ENCODE measurements at regions not wholly inside any gene's neighbourhood (a gene's known extent, or its start where the extent isn't known, plus 50 kb on each side); places are given as distances from the start of the nearest gene placed in this dataset.

- no peak overlapping the region for H3K4me3 ChIP-seq (replicated peaks; ENCODE audit: low read depth, low read length)
- TF ChIP-seq, protein P1, sequence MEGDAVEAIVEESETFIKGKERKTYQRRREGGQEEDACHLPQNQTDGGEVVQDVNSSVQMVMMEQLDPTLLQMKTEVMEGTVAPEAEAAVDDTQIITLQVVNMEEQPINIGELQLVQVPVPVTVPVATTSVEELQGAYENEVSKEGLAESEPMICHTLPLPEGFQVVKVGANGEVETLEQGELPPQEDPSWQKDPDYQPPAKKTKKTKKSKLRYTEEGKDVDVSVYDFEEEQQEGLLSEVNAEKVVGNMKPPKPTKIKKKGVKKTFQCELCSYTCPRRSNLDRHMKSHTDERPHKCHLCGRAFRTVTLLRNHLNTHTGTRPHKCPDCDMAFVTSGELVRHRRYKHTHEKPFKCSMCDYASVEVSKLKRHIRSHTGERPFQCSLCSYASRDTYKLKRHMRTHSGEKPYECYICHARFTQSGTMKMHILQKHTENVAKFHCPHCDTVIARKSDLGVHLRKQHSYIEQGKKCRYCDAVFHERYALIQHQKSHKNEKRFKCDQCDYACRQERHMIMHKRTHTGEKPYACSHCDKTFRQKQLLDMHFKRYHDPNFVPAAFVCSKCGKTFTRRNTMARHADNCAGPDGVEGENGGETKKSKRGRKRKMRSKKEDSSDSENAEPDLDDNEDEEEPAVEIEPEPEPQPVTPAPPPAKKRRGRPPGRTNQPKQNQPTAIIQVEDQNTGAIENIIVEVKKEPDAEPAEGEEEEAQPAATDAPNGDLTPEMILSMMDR (IDR thresholded peaks at IDR 0.05; ENCODE audit: low read depth, low read length, missing control alignments): no peak
- no peak for DNase-seq (ENCODE audit: extremely low read depth, low read depth)
These were observed 154.7 kb downstream of the NXNL2 start for GRCh38 chr9:88689509-88690298.

DNA sequence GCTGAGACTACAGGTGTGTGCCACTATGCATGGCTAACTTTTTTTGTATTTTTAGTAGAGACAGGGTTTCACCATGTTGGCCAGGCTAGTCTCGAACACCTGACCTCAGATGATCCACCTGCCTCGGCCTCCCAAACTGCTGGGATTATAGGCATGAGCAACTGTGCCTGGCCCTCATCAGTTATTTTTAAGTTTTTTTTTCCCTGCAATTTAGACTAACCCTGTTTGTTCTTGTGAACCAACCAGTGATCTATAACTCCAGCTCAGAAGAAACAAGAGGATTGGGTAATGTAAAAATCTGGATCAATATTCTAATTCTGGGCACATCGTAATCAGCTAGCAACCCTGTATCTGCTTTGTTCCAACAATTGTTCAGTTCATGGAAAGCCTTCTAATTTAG lies 155.7 kb downstream of the NXNL2 start:
- no peak overlapping the region for H3K4me3 ChIP-seq (replicated peaks; ENCODE audit: low read depth, low read length)
- TF ChIP-seq, protein P1 (IDR thresholded peaks at IDR 0.05; ENCODE audit: low read depth, low read length, missing control alignments): no peak
- DNase-seq (ENCODE audit: extremely low read depth, low read depth): no peak

- TF ChIP-seq, protein P1 (IDR thresholded peaks at IDR 0.05; ENCODE audit: low read depth, low read length, missing control alignments): no peak
- DNase-seq (ENCODE audit: extremely low read depth, low read depth): no peak
- H3K4me3 ChIP-seq (replicated peaks; ENCODE audit: low read depth, low read length): no peak overlapping the region
These were observed 156.1 kb downstream of the NXNL2 start for GRCh38 chr9:88691091-88691490.

GRCh38 chr9:88691811-88692210 lies 156.8 kb downstream of the NXNL2 start:
- H3K4me3 ChIP-seq (replicated peaks; ENCODE audit: low read depth, low read length): no peak overlapping the region
- TF ChIP-seq, protein P1 (IDR thresholded peaks at IDR 0.05; ENCODE audit: low read depth, low read length, missing control alignments): no peak
- DNase-seq (ENCODE audit: extremely low read depth, low read depth): no peak

DNA sequence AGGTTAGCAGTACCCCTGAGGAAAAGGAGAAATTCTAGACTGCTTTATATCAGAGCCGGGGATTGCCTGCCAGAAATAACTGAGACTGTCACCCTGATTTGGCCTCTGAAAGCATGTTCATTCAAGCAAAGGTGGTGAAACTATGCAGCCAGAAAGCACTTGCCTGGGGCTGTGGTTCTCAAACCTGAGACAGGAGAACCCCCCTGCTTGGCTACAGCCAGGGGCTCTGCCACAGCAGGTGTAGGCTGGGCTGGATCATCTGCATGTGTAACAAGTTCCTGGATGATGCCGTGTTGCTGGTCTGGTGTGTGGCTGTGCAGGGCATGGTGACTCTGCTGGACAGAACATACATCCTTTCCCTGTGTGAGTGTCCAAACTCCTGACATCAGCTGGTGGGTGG lies 157.8 kb downstream of the NXNL2 start:
- no peak for DNase-seq (ENCODE audit: extremely low read depth, low read depth)
- H3K4me3 ChIP-seq (replicated peaks; ENCODE audit: low read depth, low read length): no peak overlapping the region
- TF ChIP-seq, protein P1 (IDR thresholded peaks at IDR 0.05; ENCODE audit: low read depth, low read length, missing control alignments): no peak

GRCh38 chr9:88694625-88695024 lies 159.6 kb downstream of the NXNL2 start:
- no peak for DNase-seq (ENCODE audit: extremely low read depth, low read depth)
- no peak overlapping the region for H3K4me3 ChIP-seq (replicated peaks; ENCODE audit: low read depth, low read length)
- TF ChIP-seq, protein P1 (IDR thresholded peaks at IDR 0.05; ENCODE audit: low read depth, low read length, missing control alignments): no peak

DNA sequence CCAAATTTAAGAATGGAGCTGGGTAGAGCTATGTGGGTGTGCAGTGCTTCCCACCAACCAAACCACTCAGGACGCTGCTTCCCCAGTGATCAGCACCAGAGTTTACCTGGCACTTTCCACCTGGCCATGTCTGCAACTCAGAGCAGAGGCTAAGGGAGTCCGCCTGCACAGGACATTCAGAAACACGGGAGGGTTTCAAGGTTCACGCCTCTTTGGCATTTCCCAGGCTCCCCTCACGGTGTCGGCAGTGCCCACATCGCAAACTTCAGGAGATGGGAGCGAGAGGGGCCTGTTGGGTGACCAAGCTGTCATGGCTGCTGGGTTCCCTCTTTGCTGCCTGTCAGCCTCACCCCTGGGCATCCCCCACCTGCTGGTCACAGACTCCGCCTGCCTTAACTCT lies 161.5 kb downstream of the NXNL2 start:
- TF ChIP-seq, protein P1 (IDR thresholded peaks at IDR 0.05; ENCODE audit: low read depth, low read length, missing control alignments): no peak
- H3K4me3 ChIP-seq (replicated peaks; ENCODE audit: low read depth, low read length): no peak overlapping the region
- no peak for DNase-seq (ENCODE audit: extremely low read depth, low read depth)

Measured in HFF-Myc (cell line).